Keratinocyte (primary cell): ENCODE measurements at regions not wholly inside any gene's neighbourhood (a gene's known extent, or its start where the extent isn't known, plus 50 kb on each side); places are given as distances from the start of the nearest gene placed in this dataset.

ENCODE experiments used
- DNase-seq: peaks from one replicate; pipeline ENCODE4 v3.0.0-alpha.2; 2011; ENCODE audit warnings: low read depth, missing footprints, low spot score
- FAIRE-seq: peaks from 2 replicates; lab custom pipeline; 2011; peaks lifted over from hg19 to GRCh38; lab: Jason Lieb, UNC
- H2AFZ ChIP-seq: 2 replicates; pipeline ENCODE4 v1.6.0; 2012; ENCODE audit warnings: low read length, control low read depth, inconsistent platforms; ENCODE audit not compliant: control insufficient read depth
- H3K27ac ChIP-seq: 2 replicates; pipeline ENCODE4 v1.5.1; 2011; ENCODE audit warnings: low read length; ENCODE audit not compliant: control insufficient read depth, insufficient read depth
- H3K27me3 ChIP-seq: 3 replicates; pipeline ENCODE4 v1.6.0; 2011; ENCODE audit warnings: low read length; ENCODE audit not compliant: control insufficient read depth, insufficient read depth; ENCODE audit errors: extremely low read depth
- H3K36me3 ChIP-seq, 2 experiments: 2 replicates in 1 of 2; 3 replicates in 1 of 2; pipeline ENCODE4 v1.5.1; 2011; ENCODE audit warnings: low read length in 2 of 2, mild to moderate bottlenecking in 1 of 2; ENCODE audit not compliant: control insufficient read depth in 2 of 2, insufficient read depth in 2 of 2; ENCODE audit errors: extremely low read depth in 1 of 2
- H3K4me1 ChIP-seq: 3 replicates; pipeline ENCODE4 v1.5.1; 2011; ENCODE audit warnings: low read length; ENCODE audit not compliant: control insufficient read depth, insufficient read depth; ENCODE audit errors: extremely low read depth
- H3K4me2 ChIP-seq: 3 replicates; pipeline ENCODE4 v1.6.0; 2011; ENCODE audit warnings: low read depth, low read length; ENCODE audit not compliant: control insufficient read depth, insufficient read depth; ENCODE audit errors: extremely low read depth
- H3K4me3 ChIP-seq, 3 experiments: fragments of 200-600 bp in 1 of 3; sonication (generic) in 1 of 3; 2 replicates in 2 of 3; 3 replicates in 1 of 3; pipeline ENCODE4 v1.5.1; 2011 to 2016; ENCODE audit warnings: low read length in 3 of 3, mild to moderate bottlenecking in 3 of 3, control low read depth in 2 of 3, inconsistent platforms in 1 of 3, low read depth in 1 of 3, mixed read lengths in 1 of 3, mixed run types in 1 of 3, moderate library complexity in 1 of 3; ENCODE audit not compliant: control insufficient read depth in 2 of 3, insufficient read depth in 2 of 3; ENCODE audit errors: extremely low read depth in 1 of 3
- H3K79me2 ChIP-seq: 2 replicates; pipeline ENCODE4 v1.6.0; 2012; ENCODE audit warnings: low read length; ENCODE audit not compliant: control insufficient read depth, insufficient read depth
- H3K9ac ChIP-seq: 3 replicates; pipeline ENCODE4 v1.6.0; 2011; ENCODE audit warnings: low read length; ENCODE audit not compliant: control insufficient read depth, insufficient read depth; ENCODE audit errors: extremely low read depth
- H3K9me1 ChIP-seq: 3 replicates; pipeline ENCODE4 v1.6.0; 2011; ENCODE audit warnings: low read length; ENCODE audit not compliant: control insufficient read depth, insufficient read depth; ENCODE audit errors: extremely low read depth
- H3K9me3 ChIP-seq: 2 replicates; pipeline ENCODE4 v1.5.1; 2012; ENCODE audit warnings: low read depth, low read length; ENCODE audit not compliant: control insufficient read depth
- H4K20me1 ChIP-seq: 3 replicates; pipeline ENCODE4 v1.6.0; 2011; ENCODE audit warnings: low read length; ENCODE audit not compliant: control insufficient read depth, insufficient read depth; ENCODE audit errors: extremely low read depth
- CTCF ChIP-seq, 3 experiments: IDR thresholded peaks in 1 of 3; conservative IDR thresholded peaks in 1 of 3; optimal IDR thresholded peaks in 1 of 3; 2 replicates in 2 of 3; 3 replicates in 1 of 3; pipeline versions ENCODE3 to v1.5.1; 2011; ENCODE audit warnings: low read length in 3 of 3, mild to moderate bottlenecking in 3 of 3, moderate library complexity in 2 of 3, control low read depth in 1 of 3, inconsistent platforms in 1 of 3; ENCODE audit not compliant: insufficient read depth in 2 of 3; ENCODE audit errors: extremely low read depth in 1 of 3
- EZH2 ChIP-seq: IDR thresholded peaks from one replicate; pipeline ENCODE4 v1.6.1; 2012; ENCODE audit warnings: inconsistent platforms, mild to moderate bottlenecking, low read length, moderate library complexity
- dilution Hi-C: fragments of 300-500 bp; cut with MboI; formaldehyde crosslinking; loops from one replicate; pipeline ENCODE4 v1.7.0; 2020; ENCODE audit warnings: low sequenced_read_pairs; ENCODE audit not compliant: extremely low pct_ligation_motif_present
- small RNA-seq, 3 experiments: library from RNA; depleted of rRNA; stranded (forward); fragments of <200 nt; gene quantifications; one replicate each; pipeline ENCODE3, GENCODE V24; 2012; ENCODE audit warnings: low read depth in 3 of 3, low replicate concordance in 1 of 3; ENCODE audit not compliant: insufficient read length in 3 of 3

- TF ChIP-seq EZH2 (no peak), CTCF (optimal IDR thresholded peaks at IDR 0.05 in 1 of 3, IDR thresholded peaks at IDR 0.05 in 1 of 3, conservative IDR thresholded peaks at IDR 0.05 in 1 of 3; ENCODE audit: extremely low read depth in 1 of 3, insufficient read depth in 2 of 3, low read length in 3 of 3) (no peak)
- FAIRE-seq, result no peak
- Histone ChIP-seq H3K9me3 (no peaks in the 10 kb centered on the region), H4K20me1 (no peaks in the 10 kb centered on the region), H3K27ac (no peak overlapping the region), H3K4me2 (no peak overlapping the region), H3K9ac (no peak overlapping the region), H3K4me3 (no peak overlapping the region), H3K27me3 (no peaks in the 10 kb centered on the region), H3K79me2 (no peaks in the 10 kb centered on the region), H3K9me1 (no peaks in the 10 kb centered on the region), H3K4me1 (no peaks in the 10 kb centered on the region), H2AFZ (no peak overlapping the region), H3K36me3 (no peaks in the 10 kb centered on the region)
- dilution Hi-C loops, result no loop called here
- no peak for DNase-seq
These were observed 53.7 kb upstream of the ZNF267 start for GRCh38 chr16:31819948-31820347.

Small RNA genes in the stretch of these regions (small RNA-seq; reads per million reads assigned to genes)
- 0 reads per million in 3 experiments for gene AC074050.1
